Fibroblast of lung (primary cell): ENCODE measurements at regions not wholly inside any gene's neighbourhood (a gene's known extent, or its start where the extent isn't known, plus 50 kb on each side); places are given as distances from the start of the nearest gene placed in this dataset.

Experiments
- CTCF ChIP-seq, 2 donors: IDR thresholded peaks in 1 of 2; conservative IDR thresholded peaks in 1 of 2; 1 replicate in 1 of 2; 2 replicates in 1 of 2; pipeline ENCODE4 v1.5.1; 2011 to 2012; ENCODE audit warnings: low read length in 2 of 2, control low read depth in 1 of 2, inconsistent platforms in 1 of 2, low read depth in 1 of 2, mild to moderate bottlenecking in 1 of 2
- EZH2 ChIP-seq: IDR thresholded peaks from 2 replicates; pipeline ENCODE4 v1.5.1; 2012; ENCODE audit warnings: low read length, control low read depth, mild to moderate bottlenecking; ENCODE audit errors: missing control alignments

GRCh38 chr4:186930024-186930423 is 206.4 kb upstream of the FAT1 start:
- no peak for TF ChIP-seq EZH2
- TF ChIP-seq CTCF (conservative IDR thresholded peaks at IDR 0.05 in 1 of 2, IDR thresholded peaks at IDR 0.05 in 1 of 2; ENCODE audit: low read depth in 1 of 2, low read length in 2 of 2), result no peak
